ENCODE measurements at regions not wholly inside any gene's neighbourhood (a gene's known extent, or its start where the extent isn't known, plus 50 kb on each side); places are given as distances from the start of the nearest gene placed in this dataset.

DNA sequence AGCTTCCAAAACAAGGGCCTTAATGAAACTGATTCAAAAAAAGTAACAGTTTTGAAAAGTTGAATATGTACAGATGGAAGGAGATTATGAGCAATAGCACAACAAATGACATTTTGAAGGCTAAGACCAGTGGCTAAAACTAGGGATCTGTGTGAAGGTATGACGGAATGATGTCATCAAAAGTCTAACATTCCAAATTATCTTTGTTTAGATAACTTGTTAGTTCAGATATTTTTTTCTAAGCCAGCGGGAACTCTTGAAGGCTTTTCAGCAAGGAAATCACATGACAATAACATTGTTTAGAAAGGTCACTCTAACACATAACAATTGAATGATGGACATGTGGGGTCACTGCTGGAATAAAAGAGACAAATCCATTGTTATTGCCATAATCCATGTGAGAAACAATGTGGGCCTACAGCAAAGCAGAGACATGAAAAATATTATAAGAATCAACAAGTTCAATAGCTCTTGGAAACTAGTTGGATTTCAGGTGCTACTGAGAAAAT is 260.5 kb downstream of the CASP12 start:
- TF ChIP-seq CTCF (optimal IDR thresholded peaks at IDR 0.05 in 1 of 3, IDR thresholded peaks at IDR 0.05 in 1 of 3, conservative IDR thresholded peaks at IDR 0.05 in 1 of 3; ENCODE audit: extremely low read depth in 1 of 3, insufficient read depth in 2 of 3, low read length in 3 of 3) (no peak), EZH2 (IDR thresholded peaks at IDR 0.05; ENCODE audit: low read length) (no peak)
